ENCODE measurements at regions not wholly inside any gene's neighbourhood (a gene's known extent, or its start where the extent isn't known, plus 50 kb on each side); places are given as distances from the start of the nearest gene placed in this dataset.

DNA sequence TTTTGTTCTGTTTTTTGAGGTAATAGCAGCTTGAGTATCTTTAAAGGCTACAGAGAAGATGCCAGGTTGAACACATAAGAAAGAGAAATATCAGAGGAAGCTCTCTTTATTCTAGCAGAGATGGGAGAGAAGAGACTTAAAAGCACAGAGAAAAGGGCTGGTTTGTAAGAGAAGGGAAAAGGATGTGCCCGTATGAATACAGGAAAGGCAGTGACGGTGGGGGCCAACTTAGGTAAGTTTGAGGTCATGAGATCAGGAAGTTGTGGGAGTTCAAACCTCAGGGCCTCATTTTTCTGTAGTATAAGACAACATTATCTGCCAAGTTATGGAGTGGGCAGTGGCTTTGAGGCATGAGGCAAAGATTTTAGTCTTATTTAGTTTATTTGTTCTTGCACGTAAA is 121.3 kb upstream of the S100G start:
- no peak for DNase-seq
- peaks cover 7% of the 10 kb centered on the region for H3K4me1 ChIP-seq (ENCODE audit: control insufficient read depth, insufficient read depth, low read length)
- no peaks in the 10 kb centered on the region for H3K36me3 ChIP-seq (ENCODE audit: control insufficient read depth, insufficient read depth, low read length)
- no CpG with 5 or more reads among the region's 3 CpGs for WGBS (ENCODE audit: insufficient coverage, low lambda C conversion rate)
- H3K9me3 ChIP-seq (ENCODE audit: control insufficient read depth, low read depth, low read length) = no peaks in the 10 kb centered on the region
- H3K27me3 ChIP-seq (ENCODE audit: control insufficient read depth, insufficient read depth, low read length) = no peaks in the 10 kb centered on the region
- no peak overlapping the region for H3K27ac ChIP-seq (ENCODE audit: low read length)
- H3K4me3 ChIP-seq (ENCODE audit: low read length) = no peak overlapping the region

All from large intestine (tissue), 3 donors.